OCI-LY1 (cell line): ENCODE measurements at regions not wholly inside any gene's neighbourhood (a gene's known extent, or its start where the extent isn't known, plus 50 kb on each side); places are given as distances from the start of the nearest gene placed in this dataset.
"Not testable (repeated sequence)": the region's sequence is repeated elsewhere in the genome, so short reads cannot be mapped to it uniquely, and the experiment has no call there.

Experiments used
- EZH2 ChIP-seq: fragments of 200-600 bp; sonication (generic), shearing (Covaris generic); IDR thresholded peaks from 2 replicates; pipeline ENCODE4 v1.8.0; 2017; ENCODE audit warnings: borderline replicate concordance, mixed run types, mild to moderate bottlenecking, antibody characterized with exemption, low read length, moderate library complexity, mixed read lengths
- TF ChIP-seq, protein P1 (sequence below): fragments of 200-600 bp; sonication (generic), shearing (Covaris generic); IDR thresholded peaks from 2 replicates; pipeline ENCODE4 v1.5.1; 2017; ENCODE audit warnings: mild to moderate bottlenecking, antibody characterized with exemption, low read length, moderate library complexity, mixed read lengths

DNA sequence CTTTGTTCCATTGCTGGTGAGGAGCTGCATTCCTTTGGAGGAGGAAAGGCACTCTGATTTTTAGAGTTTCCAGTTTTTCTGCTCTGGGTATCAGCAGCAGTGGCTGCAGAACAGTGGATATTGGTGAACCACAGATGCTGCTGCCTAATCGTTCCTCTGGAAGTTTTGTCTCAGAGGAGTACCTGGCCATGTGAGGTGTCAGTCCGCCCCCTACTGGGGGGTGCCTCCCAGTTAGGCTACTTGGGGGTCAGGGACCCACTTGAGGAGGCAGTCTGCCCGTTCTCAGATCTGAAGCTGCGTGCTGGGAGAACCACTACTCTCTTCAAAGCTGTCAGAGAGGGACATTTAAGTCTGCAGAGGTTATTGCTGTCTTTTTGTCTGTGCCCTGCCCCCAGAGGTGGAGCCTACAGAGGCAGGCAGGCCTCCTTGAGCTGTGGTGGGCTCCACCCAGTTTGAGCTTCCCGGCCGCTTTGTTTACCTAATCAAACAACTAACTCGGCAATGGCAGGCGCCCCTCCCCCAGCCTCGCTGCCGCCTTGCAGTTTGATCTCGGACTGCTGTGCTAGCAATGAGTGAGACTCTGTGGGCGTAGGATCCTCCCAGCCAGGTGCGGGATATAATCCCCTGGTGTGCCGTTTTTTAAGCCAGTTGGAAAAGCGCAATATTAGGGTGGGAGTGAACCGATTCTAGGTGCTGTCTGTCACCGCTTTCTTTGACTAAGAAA, 467.3 kb upstream of the TBL1XR1 start:
- TF ChIP-seq, protein P1, sequence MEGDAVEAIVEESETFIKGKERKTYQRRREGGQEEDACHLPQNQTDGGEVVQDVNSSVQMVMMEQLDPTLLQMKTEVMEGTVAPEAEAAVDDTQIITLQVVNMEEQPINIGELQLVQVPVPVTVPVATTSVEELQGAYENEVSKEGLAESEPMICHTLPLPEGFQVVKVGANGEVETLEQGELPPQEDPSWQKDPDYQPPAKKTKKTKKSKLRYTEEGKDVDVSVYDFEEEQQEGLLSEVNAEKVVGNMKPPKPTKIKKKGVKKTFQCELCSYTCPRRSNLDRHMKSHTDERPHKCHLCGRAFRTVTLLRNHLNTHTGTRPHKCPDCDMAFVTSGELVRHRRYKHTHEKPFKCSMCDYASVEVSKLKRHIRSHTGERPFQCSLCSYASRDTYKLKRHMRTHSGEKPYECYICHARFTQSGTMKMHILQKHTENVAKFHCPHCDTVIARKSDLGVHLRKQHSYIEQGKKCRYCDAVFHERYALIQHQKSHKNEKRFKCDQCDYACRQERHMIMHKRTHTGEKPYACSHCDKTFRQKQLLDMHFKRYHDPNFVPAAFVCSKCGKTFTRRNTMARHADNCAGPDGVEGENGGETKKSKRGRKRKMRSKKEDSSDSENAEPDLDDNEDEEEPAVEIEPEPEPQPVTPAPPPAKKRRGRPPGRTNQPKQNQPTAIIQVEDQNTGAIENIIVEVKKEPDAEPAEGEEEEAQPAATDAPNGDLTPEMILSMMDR: not testable (repeated sequence)
- not testable (repeated sequence) for TF ChIP-seq EZH2
